ENCODE measurements at regions not wholly inside any gene's neighbourhood (a gene's known extent, or its start where the extent isn't known, plus 50 kb on each side); places are given as distances from the start of the nearest gene placed in this dataset.

GRCh38 chr10:47107007-47107747 is 192.8 kb upstream of the GDF10 start:
- Histone ChIP-seq H3K36me3 (no peaks in the 10 kb centered on the region), H3K9me3 (no peaks in the 10 kb centered on the region), H3K4me3 (no peak overlapping the region), H3K4me1 (replicated peaks) (no peaks in the 10 kb centered on the region), H3K27me3 (replicated peaks; ENCODE audit: insufficient read depth) (no peaks in the 10 kb centered on the region), H3K27ac (no peak overlapping the region)
- TF ChIP-seq POLR2A (IDR thresholded peaks at IDR 0.05) (no peak), CTCF (IDR thresholded peaks at IDR 0.05) (no peak), POLR2AphosphoS5 (IDR thresholded peaks at IDR 0.05) (no peak)
- intact Hi-C loops (cut with DNase I): no loop called here
- DNase-seq (ENCODE audit: low spot score): no peak
- WGBS: 95% methylated on average over 8 of the region's 8 CpGs

- no peaks in the 10 kb centered on the region for H3K36me3 ChIP-seq
- TF ChIP-seq POLR2A (IDR thresholded peaks at IDR 0.05) (no peak), CTCF (IDR thresholded peaks at IDR 0.05) (no peak), POLR2AphosphoS5 (IDR thresholded peaks at IDR 0.05) (no peak)
- intact Hi-C loops (cut with DNase I): no loop called here
- WGBS: 55% methylated on average over 2 of the region's 2 CpGs
- no peak overlapping the region for H3K4me3 ChIP-seq
- DNase-seq (ENCODE audit: low spot score): no peak
- no peaks in the 10 kb centered on the region for H3K27me3 ChIP-seq (replicated peaks; ENCODE audit: insufficient read depth)
- no peak overlapping the region for H3K27ac ChIP-seq
- no peaks in the 10 kb centered on the region for H3K4me1 ChIP-seq (replicated peaks)
- H3K9me3 ChIP-seq: no peaks in the 10 kb centered on the region
Observed at GRCh38 chr10:47109906-47110305, 190.1 kb upstream of the GDF10 start.

- no peak overlapping the region for H3K27ac ChIP-seq
- no peak for DNase-seq (ENCODE audit: low spot score)
Observed at GRCh38 chr10:47111329-47111862, 188.6 kb upstream of the GDF10 start.

GRCh38 chr10:47112612-47113011 is 187.4 kb upstream of the GDF10 start:
- WGBS: 93% methylated on average over 4 of the region's 4 CpGs
- no peak for DNase-seq (ENCODE audit: low spot score)
- Histone ChIP-seq H3K27me3 (replicated peaks; ENCODE audit: insufficient read depth) (no peaks in the 10 kb centered on the region), H3K4me1 (replicated peaks) (no peaks in the 10 kb centered on the region), H3K36me3 (no peaks in the 10 kb centered on the region), H3K9me3 (no peaks in the 10 kb centered on the region), H3K27ac (no peak overlapping the region), H3K4me3 (no peak overlapping the region)
- TF ChIP-seq POLR2AphosphoS5 (IDR thresholded peaks at IDR 0.05) (no peak), POLR2A (IDR thresholded peaks at IDR 0.05) (no peak), CTCF (IDR thresholded peaks at IDR 0.05) (no peak)
- intact Hi-C loops (cut with DNase I): no loop called here

More at GRCh38 chr10:47111329-47111862, 188.6 kb upstream of the GDF10 start:
- intact Hi-C loops (cut with DNase I): no loop called here
- TF ChIP-seq POLR2A (IDR thresholded peaks at IDR 0.05): no peak
- no peak for TF ChIP-seq CTCF (IDR thresholded peaks at IDR 0.05)
- no peak for TF ChIP-seq POLR2AphosphoS5 (IDR thresholded peaks at IDR 0.05)
- Histone ChIP-seq H3K4me3 (no peak overlapping the region), H3K36me3 (no peaks in the 10 kb centered on the region), H3K27me3 (replicated peaks; ENCODE audit: insufficient read depth) (no peaks in the 10 kb centered on the region), H3K4me1 (replicated peaks) (no peaks in the 10 kb centered on the region), H3K9me3 (no peaks in the 10 kb centered on the region)
- 85% methylated on average over 5 of the region's 5 CpGs for WGBS

Data from prostate gland (tissue), 2 donors.